WTC11 (cell line): ENCODE measurements at regions not wholly inside any gene's neighbourhood (a gene's known extent, or its start where the extent isn't known, plus 50 kb on each side); places are given as distances from the start of the nearest gene placed in this dataset.

ENCODE experiments used
- ATAC-seq: fragments of 200-7000 bp; cut with Tn5 transposase; 2 replicates; pipeline ENCODE4 v1.10.0; 2021; ENCODE audit warnings: mild to moderate bottlenecking, moderate library complexity
- CTCF ChIA-PET: fragments of 300-600 bp; sonication (Branson Sonifier 250); formaldehyde crosslinking; loops from one replicate; lab custom pipeline; 2021; ENCODE audit warnings: antibody characterized with exemption; lab: Charles Lee
- POLR2A ChIA-PET: fragments of 350-600 bp; sonication (Branson Sonifier 250); formaldehyde crosslinking; loops from one replicate; lab custom pipeline; 2021; ENCODE audit warnings: antibody characterized with exemption; lab: Charles Lee
- DNase-seq: peaks from one replicate; pipeline ENCODE4 v3.0.0; 2021; ENCODE audit warnings: low spot score
- H3K27ac Mint-ChIP-seq: 2 replicates; pipeline ENCODE4 v1.8.0; 2021; ENCODE audit warnings: mixed read lengths
- H3K27me3 Mint-ChIP-seq: 2 replicates; pipeline ENCODE4 v1.8.0; 2021; ENCODE audit warnings: low read depth, mild to moderate bottlenecking, moderate library complexity, mixed read lengths
- H3K36me3 Mint-ChIP-seq: 2 replicates; pipeline ENCODE4 v1.8.0; 2021; ENCODE audit warnings: mixed read lengths
- H3K4me1 Mint-ChIP-seq: 2 replicates; pipeline ENCODE4 v1.8.0; 2022; ENCODE audit warnings: mixed read lengths
- H3K4me3 Mint-ChIP-seq: 2 replicates; pipeline ENCODE4 v1.8.0; 2021; ENCODE audit warnings: mild to moderate bottlenecking, moderate library complexity, mixed read lengths
- H3K9me3 Mint-ChIP-seq: 2 replicates; pipeline ENCODE4 v1.8.0; 2021; ENCODE audit warnings: mixed read lengths
- ATF6 ChIP-seq: sonication (generic); formaldehyde crosslinking; IDR thresholded peaks from 2 replicates; pipeline ENCODE4 v1.8.1; 2023; ENCODE audit warnings: mild to moderate bottlenecking, missing genetic modification reagents
- CDX4 ChIP-seq: fragments of 250-450 bp; sonication (Bioruptor Pico); IDR thresholded peaks from 2 replicates; pipeline ENCODE4 v1.9.0; 2021; ENCODE audit warnings: moderate library complexity, mild to moderate bottlenecking, inconsistent platforms, borderline replicate concordance
- CREB1 ChIP-seq: sonication (generic); formaldehyde crosslinking; IDR thresholded peaks from 2 replicates; pipeline ENCODE4 v1.8.0; 2023; ENCODE audit warnings: mild to moderate bottlenecking, missing genetic modification reagents
- FOXJ3 ChIP-seq: sonication (generic); formaldehyde crosslinking; IDR thresholded peaks from 2 replicates; pipeline ENCODE4 v1.9.0; 2021; ENCODE audit warnings: missing genetic modification reagents, mild to moderate bottlenecking, borderline replicate concordance
- GABPB1 ChIP-seq: sonication (generic); formaldehyde crosslinking; IDR thresholded peaks from 2 replicates; pipeline ENCODE4 v1.8.1; 2023; ENCODE audit warnings: mild to moderate bottlenecking, missing genetic modification reagents
- GRHL2 ChIP-seq: fragments of 250-450 bp; sonication (Bioruptor Pico); IDR thresholded peaks from 2 replicates; pipeline ENCODE4 v1.8.0; 2022; ENCODE audit warnings: mild to moderate bottlenecking, moderate library complexity; ENCODE audit not compliant: insufficient replicate concordance, severe bottlenecking
- JAZF1 ChIP-seq: fragments of 250-450 bp; sonication (Bioruptor Pico); IDR thresholded peaks from 2 replicates; pipeline ENCODE4 v1.9.0; 2021; ENCODE audit warnings: moderate library complexity, mild to moderate bottlenecking, inconsistent platforms
- JUN ChIP-seq: sonication (generic); formaldehyde crosslinking; IDR thresholded peaks from 2 replicates; pipeline ENCODE4 v1.8.0; 2023; ENCODE audit warnings: mild to moderate bottlenecking, missing genetic modification reagents
- KAT7 ChIP-seq: sonication (generic); formaldehyde crosslinking; IDR thresholded peaks from 2 replicates; pipeline ENCODE4 v1.8.1; 2023; ENCODE audit warnings: missing genetic modification reagents, mild to moderate bottlenecking, borderline replicate concordance
- NR3C1 ChIP-seq: sonication (generic); formaldehyde crosslinking; conservative IDR thresholded peaks from 2 replicates; pipeline ENCODE4 v1.8.1; 2023; ENCODE audit warnings: low read depth, mild to moderate bottlenecking, missing genetic modification reagents
- PREB ChIP-seq: sonication (generic); formaldehyde crosslinking; IDR thresholded peaks from 2 replicates; pipeline ENCODE4 v1.8.1; 2022; ENCODE audit warnings: mild to moderate bottlenecking, missing genetic modification reagents, moderate library complexity, borderline replicate concordance
- RORB ChIP-seq: fragments of 250-450 bp; sonication (Bioruptor Pico); IDR thresholded peaks from 2 replicates; pipeline ENCODE4 v1.9.0; 2021; ENCODE audit warnings: mild to moderate bottlenecking
- SMAD4 ChIP-seq: sonication (generic); formaldehyde crosslinking; IDR thresholded peaks from 2 replicates; pipeline ENCODE4 v1.8.0; 2022; ENCODE audit warnings: mild to moderate bottlenecking, missing genetic modification reagents
- SOX15 ChIP-seq: fragments of 250-450 bp; sonication (Bioruptor Pico); IDR thresholded peaks from 2 replicates; pipeline ENCODE4 v1.9.0; 2021; ENCODE audit warnings: mild to moderate bottlenecking
- STAT6 ChIP-seq: sonication (generic); formaldehyde crosslinking; conservative IDR thresholded peaks from 2 replicates; pipeline ENCODE4 v1.8.1; 2023; ENCODE audit warnings: mild to moderate bottlenecking, low read depth, missing genetic modification reagents, moderate library complexity
- TEAD1 ChIP-seq: sonication (generic); formaldehyde crosslinking; IDR thresholded peaks from 2 replicates; pipeline ENCODE4 v1.8.0; 2022; ENCODE audit warnings: mild to moderate bottlenecking, missing genetic modification reagents
- TEAD4 ChIP-seq: sonication (generic); formaldehyde crosslinking; IDR thresholded peaks from 2 replicates; pipeline ENCODE4 v1.8.0; 2022; ENCODE audit warnings: mild to moderate bottlenecking, missing genetic modification reagents
- USF1 ChIP-seq: sonication (generic); formaldehyde crosslinking; IDR thresholded peaks from 2 replicates; pipeline ENCODE4 v1.8.0; 2022; ENCODE audit warnings: mild to moderate bottlenecking, missing genetic modification reagents
- ZNF138 ChIP-seq: sonication (generic); formaldehyde crosslinking; conservative IDR thresholded peaks from 2 replicates; pipeline ENCODE4 v1.8.1; 2022; ENCODE audit warnings: mild to moderate bottlenecking, moderate library complexity, missing genetic modification reagents
- ZNF263 ChIP-seq: sonication (generic); formaldehyde crosslinking; IDR thresholded peaks from 2 replicates; pipeline ENCODE4 v1.8.1; 2022; ENCODE audit warnings: low read depth, mild to moderate bottlenecking, moderate library complexity, missing genetic modification reagents
- ZNF317 ChIP-seq: sonication (generic); formaldehyde crosslinking; IDR thresholded peaks from 2 replicates; pipeline ENCODE4 v1.8.1; 2023; ENCODE audit warnings: low read depth, mild to moderate bottlenecking, moderate library complexity, missing genetic modification reagents, borderline replicate concordance
- ZNF396 ChIP-seq: fragments of 250-450 bp; sonication (Bioruptor Pico); IDR thresholded peaks from 2 replicates; pipeline ENCODE4 v1.8.0; 2021; ENCODE audit warnings: mild to moderate bottlenecking, moderate library complexity, borderline replicate concordance
- ZNF416 ChIP-seq: fragments of 250-450 bp; sonication (Bioruptor Pico); IDR thresholded peaks from 2 replicates; pipeline ENCODE4 v1.9.0; 2021; ENCODE audit warnings: mild to moderate bottlenecking, inconsistent platforms
- ZNF512 ChIP-seq: sonication (generic); formaldehyde crosslinking; IDR thresholded peaks from 2 replicates; pipeline ENCODE4 v1.8.1; 2022; ENCODE audit warnings: missing genetic modification reagents, borderline replicate concordance

- TF ChIP-seq TEAD1 (CRISPR knock-in tag): no peak
- TF ChIP-seq CREB1: no peak
- TF ChIP-seq ZNF138 (CRISPR knock-in tag): no peak
- no peak for TF ChIP-seq ZNF317
- TF ChIP-seq JAZF1 (CRISPR knock-in tag): no peak
- TF ChIP-seq ZNF263 (CRISPR knock-in tag): no peak
- TF ChIP-seq GRHL2 (CRISPR knock-in tag): no peak
- TF ChIP-seq JUN: no peak
Measured at GRCh38 chr16:6510261-6510660, 822.4 kb upstream of the RBFOX1 start (continued).

GRCh38 chr16:6499413-6499812 is 833.2 kb upstream of the RBFOX1 start:
- H3K4me3 Mint-ChIP-seq: no peak overlapping the region
- peaks cover 5% of the 10 kb centered on the region; the same call in 1 of the 2 replicates for H3K27me3 Mint-ChIP-seq
- H3K4me1 Mint-ChIP-seq: no peaks in the 10 kb centered on the region
- peaks cover 65% of the 10 kb centered on the region for H3K36me3 Mint-ChIP-seq
- TF ChIP-seq ZNF396 (no peak), CDX4 (CRISPR knock-in tag) (no peak), PREB (CRISPR knock-in tag) (no peak), GABPB1 (CRISPR knock-in tag) (no peak), USF1 (no peak), TEAD4 (CRISPR knock-in tag) (no peak), ZNF512 (CRISPR knock-in tag) (no peak), ATF6 (CRISPR knock-in tag) (no peak), KAT7 (no peak), ZNF317 (no peak), SMAD4 (CRISPR knock-in tag) (no peak), STAT6 (CRISPR knock-in tag) (no peak), NR3C1 (CRISPR knock-in tag) (no peak), ZNF416 (CRISPR knock-in tag) (no peak), SOX15 (CRISPR knock-in tag) (no peak), FOXJ3 (CRISPR knock-in tag) (no peak), RORB (CRISPR knock-in tag) (no peak)
- POLR2A ChIA-PET: no interaction called here
- CTCF ChIA-PET: no interaction called here
- H3K27ac Mint-ChIP-seq: no peak overlapping the region
- ATAC-seq (no peak), DNase-seq (no peak)
- H3K9me3 Mint-ChIP-seq: peaks cover 82% of the 10 kb centered on the region
